Right forelimb (tissue), 1 donor: ENCODE measurements at regions not wholly inside any gene's neighbourhood (a gene's known extent, or its start where the extent isn't known, plus 50 kb on each side); places are given as distances from the start of the nearest gene placed in this dataset.

Experiments used
- DNase-seq: peaks from one replicate; pipeline ENCODE4 v3.0.0-alpha.2; 2018

GRCh38 chr1:184919892-184920291 is 54.4 kb downstream of the NIBAN1 start:
- no peak for DNase-seq

GRCh38 chr1:184915463-184916090 is 58.7 kb downstream of the NIBAN1 start:
- DNase-seq: no peak

GRCh38 chr1:184914149-184914548 is 60.2 kb downstream of the NIBAN1 start:
- no peak for DNase-seq

GRCh38 chr1:184912392-184912791 is 61.9 kb downstream of the NIBAN1 start:
- no peak for DNase-seq

GRCh38 chr1:184911830-184912229 is 62.5 kb downstream of the NIBAN1 start:
- no peak for DNase-seq

- DNase-seq: no peak
These were observed 63.1 kb downstream of the NIBAN1 start for GRCh38 chr1:184911103-184911745.

- DNase-seq: no peak
These were observed 63.6 kb downstream of the NIBAN1 start for GRCh38 chr1:184910691-184911091.

- DNase-seq: no peak
These were observed 64.3 kb downstream of the NIBAN1 start for GRCh38 chr1:184910005-184910404.

- no peak for DNase-seq
These were observed 65.3 kb downstream of the NIBAN1 start for GRCh38 chr1:184909019-184909418.

- no peak for DNase-seq
These were observed 65.8 kb downstream of the NIBAN1 start for GRCh38 chr1:184908506-184908905.

GRCh38 chr1:184907500-184907899 is 66.8 kb downstream of the NIBAN1 start:
- no peak for DNase-seq

GRCh38 chr1:184906761-184907160 is 67.5 kb downstream of the NIBAN1 start:
- DNase-seq: no peak

GRCh38 chr1:184905601-184906322 is 68.5 kb downstream of the NIBAN1 start:
- DNase-seq: no peak

GRCh38 chr1:184903111-184903692 is 71.1 kb downstream of the NIBAN1 start:
- no peak for DNase-seq

GRCh38 chr1:184900507-184900906 is 73.8 kb downstream of the NIBAN1 start:
- DNase-seq: no peak

- DNase-seq: no peak
These were observed 78.3 kb downstream of the NIBAN1 start for GRCh38 chr1:184896000-184896399.

- DNase-seq: no peak
These were observed 79.2 kb downstream of the NIBAN1 start for GRCh38 chr1:184895086-184895485.

- DNase-seq: no peak
These were observed 80.6 kb downstream of the NIBAN1 start for GRCh38 chr1:184893695-184894094.

GRCh38 chr1:184892116-184892515 is 82.2 kb downstream of the NIBAN1 start:
- no peak for DNase-seq

- no peak for DNase-seq
These were observed 82.9 kb downstream of the NIBAN1 start for GRCh38 chr1:184891440-184891839.

- no peak for DNase-seq
These were observed 83.8 kb downstream of the NIBAN1 start for GRCh38 chr1:184890539-184890973.

- no peak for DNase-seq
These were observed 84.4 kb downstream of the NIBAN1 start for GRCh38 chr1:184889902-184890301.

GRCh38 chr1:184889166-184889565 is 85.1 kb downstream of the NIBAN1 start:
- DNase-seq: no peak

- DNase-seq: no peak
These were observed 85.8 kb downstream of the NIBAN1 start for GRCh38 chr1:184888505-184888904.
